IPS DF 19.7 (cell line): ENCODE measurements at regions not wholly inside any gene's neighbourhood (a gene's known extent, or its start where the extent isn't known, plus 50 kb on each side); places are given as distances from the start of the nearest gene placed in this dataset.

Experiments
- DNase-seq: peaks from one replicate; pipeline ENCODE4 v3.0.0-alpha.2; 2013; ENCODE audit warnings: low read depth, low spot score

DNA sequence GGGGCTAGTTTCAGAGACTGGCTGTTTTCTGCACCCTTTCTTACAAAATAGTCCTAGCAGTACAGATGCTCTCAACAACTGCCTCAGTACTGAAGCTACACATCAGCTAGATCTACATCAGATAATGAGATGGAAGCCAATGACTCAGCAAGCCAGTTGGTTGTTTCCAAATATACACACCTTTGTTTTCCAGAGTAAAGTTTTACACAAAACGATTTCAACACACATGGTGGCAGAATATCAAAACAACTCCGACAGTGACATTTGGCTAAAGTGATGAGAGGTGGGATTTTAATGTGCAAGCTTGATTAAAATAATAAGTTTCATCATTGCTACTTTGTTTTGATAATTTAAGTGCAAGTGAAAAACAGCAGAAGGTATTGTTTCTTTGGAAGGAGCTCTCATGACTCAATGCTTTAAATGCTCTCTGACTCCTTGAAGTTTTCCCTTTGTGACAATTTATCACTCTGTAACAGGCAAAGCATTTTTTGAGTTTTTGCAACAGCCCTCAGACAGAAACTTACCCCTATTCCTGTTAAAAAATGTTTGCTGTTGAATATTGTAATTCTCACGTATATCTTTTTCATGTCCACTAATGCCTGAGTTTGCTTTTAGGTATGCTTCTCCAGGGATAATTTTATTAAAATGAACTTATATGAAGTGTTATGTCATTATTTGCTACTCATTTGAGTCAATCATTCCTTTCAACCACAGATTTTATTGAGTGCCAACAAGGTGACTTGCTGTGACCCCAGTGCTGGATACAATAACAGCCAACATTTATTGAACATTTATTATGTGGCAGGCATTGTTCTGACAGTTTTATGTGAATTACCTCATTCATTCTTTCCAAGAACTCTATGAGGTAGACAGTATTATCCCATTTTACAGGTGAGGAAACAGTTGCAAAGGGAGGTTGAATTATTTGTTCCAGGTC lies 882.0 kb downstream of the TFAP2A start:
- DNase-seq = no peak

DNA sequence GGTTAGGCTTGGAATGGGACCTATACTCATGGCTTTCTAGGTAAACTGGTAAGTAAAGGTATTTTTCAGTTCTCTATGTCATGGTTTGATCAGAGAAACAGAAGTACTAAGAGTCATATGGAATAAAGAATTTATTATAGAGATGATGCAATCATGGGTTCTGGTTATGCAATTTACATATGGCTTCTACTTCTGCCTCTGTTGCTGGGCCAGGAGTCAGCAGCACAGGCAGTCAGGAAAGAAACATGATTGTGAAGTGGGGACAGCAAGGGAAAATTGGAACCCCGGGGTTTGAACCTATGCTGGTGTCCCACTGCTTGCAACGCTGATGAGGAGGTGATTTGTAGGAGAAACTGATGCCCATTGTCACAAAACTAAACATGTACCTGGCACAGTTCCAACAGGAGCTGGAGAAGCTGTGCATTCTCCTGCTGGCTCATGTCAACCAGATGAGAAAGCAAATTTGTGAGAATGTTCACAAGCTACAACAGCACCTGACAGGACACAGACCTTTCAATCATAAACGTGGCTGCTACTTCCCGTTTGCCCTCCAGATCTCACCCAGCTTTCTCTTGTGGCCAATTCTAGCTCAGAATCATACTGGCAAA lies 887.1 kb downstream of the TFAP2A start:
- no peak for DNase-seq

DNA sequence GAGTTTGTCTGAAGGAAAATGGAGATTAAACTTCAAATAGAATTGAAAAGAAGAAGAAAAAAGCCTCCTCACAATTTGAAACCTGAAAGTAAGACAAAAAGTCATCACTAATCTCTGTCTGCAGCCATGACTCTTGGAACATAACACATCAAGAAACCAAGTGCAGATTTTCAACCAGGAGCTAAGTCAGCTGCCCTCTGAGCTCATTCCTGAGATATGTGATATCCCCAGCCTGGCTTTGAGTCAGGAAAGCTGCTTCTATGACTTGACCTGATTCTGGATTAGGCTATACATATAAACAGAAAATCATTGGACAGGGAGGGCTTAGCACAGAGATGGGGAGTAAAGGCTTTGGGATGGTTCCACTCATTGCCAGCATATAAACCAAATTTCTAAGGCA lies 891.4 kb downstream of the TFAP2A start:
- DNase-seq = no peak

DNA sequence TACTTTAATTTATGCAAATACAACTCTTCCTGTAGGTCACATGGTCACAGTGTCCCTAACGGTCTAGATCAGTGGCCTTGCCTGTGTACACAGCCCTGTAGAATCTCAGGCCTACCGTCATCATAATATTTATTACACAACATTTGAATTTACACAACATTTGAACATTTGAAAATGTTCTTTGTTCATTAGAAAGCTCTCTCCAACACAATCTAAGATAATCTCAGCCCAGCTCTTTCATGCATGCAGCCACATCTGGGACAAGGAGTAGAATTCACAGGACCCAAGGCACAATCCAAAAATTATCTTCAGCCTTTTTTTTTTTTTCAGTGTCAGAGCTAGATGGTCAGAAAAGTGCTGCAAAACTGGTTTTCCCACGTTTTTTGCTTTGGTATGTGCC lies 892.8 kb downstream of the TFAP2A start:
- DNase-seq = no peak

DNA sequence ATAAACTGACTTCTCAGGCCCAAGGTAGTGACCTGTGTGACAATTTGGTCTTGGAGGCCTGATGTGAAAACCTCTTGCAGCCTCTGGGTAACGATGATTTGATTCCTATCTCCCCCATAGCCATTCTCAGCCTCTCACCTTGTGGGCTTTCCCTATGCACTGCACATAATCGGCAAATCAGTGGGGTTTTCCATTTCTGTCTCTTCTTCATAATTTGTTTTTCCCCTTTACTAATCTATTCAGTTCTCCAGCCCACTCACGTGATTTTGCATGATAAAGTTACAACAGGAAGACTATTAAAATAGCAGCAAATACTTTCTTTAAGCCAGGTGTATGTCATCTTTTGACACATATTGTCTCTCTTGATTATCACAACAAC lies 893.7 kb downstream of the TFAP2A start:
- DNase-seq = no peak

DNA sequence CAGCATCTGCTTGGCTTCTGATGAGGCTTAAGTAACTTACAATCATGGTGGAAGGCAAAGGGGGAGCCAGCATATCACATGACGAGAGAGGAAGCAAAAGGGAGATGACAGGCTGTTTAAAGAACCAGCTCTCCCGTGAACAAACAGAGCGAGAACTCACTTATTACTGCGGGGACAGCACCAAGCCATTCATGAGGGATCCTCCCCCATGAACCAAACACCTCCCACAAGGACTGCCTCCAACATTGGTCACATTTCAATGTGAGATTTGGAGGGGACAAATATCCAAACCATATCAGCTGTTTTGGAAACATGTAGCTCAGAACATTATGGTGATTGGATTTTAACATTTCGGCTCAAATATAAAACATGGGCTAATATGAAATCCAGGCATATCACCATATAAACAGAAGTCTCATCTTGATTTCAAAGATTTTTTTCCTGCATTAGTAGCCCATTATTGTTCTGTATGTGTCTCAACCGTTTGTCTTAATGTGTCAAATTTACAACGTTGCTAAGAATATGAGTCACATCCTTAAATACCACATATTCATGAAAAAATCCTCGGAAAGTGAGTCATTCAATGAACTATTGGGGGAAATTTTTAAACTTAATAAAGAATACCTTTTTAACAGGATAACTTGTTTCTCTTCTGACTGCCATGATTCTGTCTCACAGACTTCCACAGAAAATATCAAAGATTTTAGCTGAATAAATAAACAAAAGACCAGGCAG lies 894.3 kb downstream of the TFAP2A start:
- no peak for DNase-seq

DNA sequence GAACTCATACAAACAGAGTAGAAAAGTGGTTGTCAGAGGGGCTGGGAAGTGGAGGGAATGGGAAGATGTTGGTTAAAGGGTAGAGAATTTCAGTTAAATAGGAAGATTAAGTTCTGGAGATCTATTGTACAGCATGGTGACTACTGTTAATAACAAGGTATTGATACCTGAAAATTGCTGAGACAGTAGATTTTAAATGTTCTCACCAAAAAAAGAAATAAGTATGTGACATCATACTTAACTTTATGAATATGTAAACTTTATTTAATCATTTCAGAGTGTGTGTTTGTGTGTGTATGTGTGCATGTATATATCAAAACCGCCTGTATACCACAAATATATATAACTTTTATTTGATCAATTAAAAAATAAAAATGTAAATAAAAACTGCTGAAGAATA lies 896.4 kb downstream of the TFAP2A start:
- no peak for DNase-seq

DNA sequence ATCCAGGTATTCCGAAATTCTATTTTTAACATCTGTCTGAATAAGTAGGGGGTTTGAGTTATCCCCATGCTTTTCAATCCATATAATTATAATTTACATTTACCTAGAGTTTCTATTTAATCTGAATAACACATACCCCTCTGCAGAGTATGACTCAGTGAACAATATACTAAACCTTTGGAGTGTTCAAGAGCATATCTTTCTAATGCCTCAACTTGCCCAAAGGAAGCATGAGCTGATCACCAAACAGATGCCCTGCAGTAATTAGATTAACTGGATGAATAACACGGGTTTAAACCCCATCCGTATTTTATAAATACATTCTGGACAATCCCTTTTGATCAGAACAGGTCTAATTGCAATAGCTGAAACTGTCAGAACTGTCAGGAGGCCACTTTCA lies 897.1 kb downstream of the TFAP2A start:
- DNase-seq = no peak

DNA sequence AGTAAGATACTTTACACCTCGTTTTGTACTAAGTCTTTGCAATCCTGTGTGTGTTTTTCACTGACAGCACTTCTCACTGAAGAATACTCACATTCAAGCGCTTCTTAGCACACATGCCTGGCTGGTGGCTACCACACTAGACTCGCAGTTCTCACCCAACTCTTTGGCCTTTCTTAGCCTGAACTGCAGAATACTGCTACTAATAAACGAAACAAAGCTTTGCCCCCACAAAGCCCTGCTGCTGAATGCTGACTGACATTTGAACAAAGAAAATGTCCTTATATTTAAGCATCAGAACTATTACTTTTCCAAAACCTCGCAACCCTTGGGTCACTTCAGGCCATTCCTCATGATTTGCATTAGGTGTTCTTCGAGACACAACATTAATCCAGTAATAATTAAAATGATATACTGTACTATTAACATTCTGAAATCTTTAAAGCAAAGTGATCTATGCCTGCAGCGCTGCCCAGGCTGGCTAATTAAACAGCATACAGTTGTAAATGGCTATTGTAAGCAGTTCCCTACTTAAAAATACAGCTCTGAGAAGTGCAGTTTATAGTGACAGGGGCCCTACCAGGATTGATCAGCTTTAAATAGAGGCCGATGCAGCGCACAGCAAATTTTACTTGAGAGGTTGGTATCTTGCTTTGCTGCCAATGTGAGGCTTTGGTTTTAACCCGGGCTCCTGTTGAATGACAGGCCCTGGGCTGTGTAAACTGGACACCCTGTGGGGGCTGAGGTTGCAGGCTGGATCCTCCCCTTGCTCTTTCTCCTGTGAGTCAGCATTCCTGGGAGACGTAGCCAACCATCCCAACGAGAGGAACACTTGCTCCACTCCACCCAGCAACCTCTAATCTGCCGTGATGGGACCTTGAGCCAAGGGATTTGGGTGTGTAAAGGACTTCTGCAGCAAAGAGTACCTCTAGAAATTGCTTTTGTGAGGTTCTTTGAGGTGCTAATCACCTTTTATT lies 899.0 kb downstream of the TFAP2A start:
- no peak for DNase-seq

DNA sequence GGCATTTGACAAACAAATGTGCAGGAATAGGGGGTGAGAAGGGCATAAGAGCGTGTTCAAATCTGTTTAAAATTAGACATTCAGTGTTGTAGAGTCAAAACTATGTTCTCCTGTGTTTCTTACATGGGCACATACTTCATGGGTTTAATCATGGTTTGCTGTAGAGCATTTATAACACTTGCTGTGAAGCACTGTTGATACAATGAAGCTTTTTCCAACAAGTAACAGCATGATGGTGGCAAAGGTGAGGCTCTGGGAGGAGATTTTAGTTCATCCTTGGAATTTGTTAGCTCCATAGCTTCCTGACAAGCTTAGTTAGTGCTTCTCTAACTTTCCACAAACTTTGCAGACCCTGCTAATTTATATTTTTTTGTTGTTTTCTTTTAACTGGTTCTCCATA lies 900.7 kb downstream of the TFAP2A start:
- no peak for DNase-seq

DNA sequence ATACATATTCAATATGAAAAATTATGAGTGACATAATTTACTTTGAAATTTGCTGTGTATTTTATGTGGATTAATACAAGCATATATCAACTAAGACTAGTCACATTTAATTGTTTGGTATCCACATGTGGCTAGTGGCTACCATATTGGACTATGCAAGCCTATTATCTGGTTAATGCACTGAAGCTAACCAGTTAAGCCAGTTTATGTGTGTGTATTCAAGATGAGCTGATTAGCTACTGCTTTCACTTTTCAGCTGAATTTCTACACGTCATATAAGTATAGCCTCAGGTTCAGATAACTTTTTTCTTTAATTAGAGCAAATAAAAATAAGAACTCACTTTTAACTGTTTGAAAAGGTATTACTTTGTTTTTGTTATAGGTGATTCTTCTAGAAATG lies 903.7 kb downstream of the TFAP2A start:
- no peak for DNase-seq

DNA sequence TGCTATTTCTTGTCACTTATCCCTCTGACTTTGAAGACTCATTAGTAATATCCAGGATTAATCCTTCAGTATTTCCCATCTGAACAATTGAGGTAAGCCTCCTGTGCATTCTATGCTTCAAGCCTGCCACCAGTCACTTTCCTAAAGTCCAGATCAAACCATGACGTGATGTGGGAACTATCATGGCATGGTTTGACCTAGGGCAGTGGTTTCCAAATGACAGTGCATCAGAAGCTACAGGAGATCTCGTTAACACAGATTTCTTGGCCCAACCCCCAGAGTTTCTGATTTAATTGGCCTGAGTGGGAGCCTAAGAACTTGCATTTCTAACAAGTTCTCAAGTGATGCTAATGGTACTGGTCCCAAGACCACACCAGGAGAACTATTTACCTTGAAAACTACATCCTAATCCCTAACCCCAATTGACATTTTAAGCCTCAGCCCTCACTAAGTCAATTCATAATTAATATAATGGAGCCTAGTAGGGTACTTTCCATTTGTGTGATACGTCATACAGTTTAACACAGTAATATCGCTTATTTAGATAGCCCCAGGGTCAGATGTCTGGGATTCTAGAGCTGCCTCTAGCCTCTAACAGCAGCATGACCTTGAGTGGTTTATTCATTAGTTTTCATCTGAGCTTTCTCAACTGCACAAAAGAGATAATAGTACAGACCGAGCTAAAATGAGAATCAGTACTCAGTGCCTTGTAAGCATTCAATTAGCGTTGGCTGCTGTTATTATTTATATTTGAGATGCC lies 907.6 kb downstream of the TFAP2A start:
- no peak for DNase-seq

DNA sequence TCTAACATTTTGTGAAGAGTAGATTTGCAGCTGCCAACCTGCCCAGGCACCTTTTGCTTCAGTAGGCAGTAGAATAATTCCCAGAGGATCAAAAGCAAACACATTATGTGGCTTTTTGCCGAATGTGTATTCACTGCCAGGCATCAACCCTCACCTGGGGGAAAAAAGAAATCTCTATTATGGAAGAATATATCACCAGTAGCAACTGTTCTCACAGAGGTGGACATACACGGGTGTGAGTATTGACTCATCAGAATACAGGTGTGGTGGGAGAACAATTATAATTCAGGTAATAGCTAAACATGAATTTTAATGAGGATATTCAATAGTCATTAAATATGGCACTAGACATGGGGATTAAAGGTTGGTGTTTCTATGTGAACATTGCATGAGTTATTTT lies 910.7 kb downstream of the TFAP2A start:
- DNase-seq = no peak

DNA sequence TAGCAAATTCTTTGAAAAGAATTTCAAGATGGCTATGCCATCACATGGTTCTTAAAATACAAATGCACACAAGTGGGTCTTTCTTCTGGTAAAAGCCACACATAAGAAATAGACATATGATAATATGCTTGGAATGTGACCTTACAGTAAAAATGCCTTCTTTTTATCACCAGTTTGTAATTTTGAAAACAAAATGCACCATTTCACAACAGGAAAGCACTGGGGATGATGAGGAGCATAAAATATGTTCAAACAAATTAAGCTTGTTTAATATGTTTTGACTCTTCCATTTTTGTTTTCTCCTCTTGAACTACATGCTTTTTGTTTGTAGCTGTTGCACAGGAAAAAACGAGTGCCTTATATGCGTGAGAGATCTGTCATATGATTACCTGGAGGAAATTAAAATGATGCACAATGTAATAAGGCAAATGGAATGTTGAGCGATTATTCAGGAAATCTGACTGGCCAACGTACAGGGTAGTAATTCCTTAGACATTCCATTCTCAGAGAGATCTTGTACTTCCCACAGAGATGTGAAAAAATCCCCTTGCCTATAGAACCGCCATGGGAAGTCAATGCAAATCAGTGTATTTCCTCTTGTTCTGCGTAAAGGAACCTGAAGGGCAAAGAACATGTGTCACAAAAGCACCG lies 911.6 kb downstream of the TFAP2A start:
- DNase-seq = no peak

DNA sequence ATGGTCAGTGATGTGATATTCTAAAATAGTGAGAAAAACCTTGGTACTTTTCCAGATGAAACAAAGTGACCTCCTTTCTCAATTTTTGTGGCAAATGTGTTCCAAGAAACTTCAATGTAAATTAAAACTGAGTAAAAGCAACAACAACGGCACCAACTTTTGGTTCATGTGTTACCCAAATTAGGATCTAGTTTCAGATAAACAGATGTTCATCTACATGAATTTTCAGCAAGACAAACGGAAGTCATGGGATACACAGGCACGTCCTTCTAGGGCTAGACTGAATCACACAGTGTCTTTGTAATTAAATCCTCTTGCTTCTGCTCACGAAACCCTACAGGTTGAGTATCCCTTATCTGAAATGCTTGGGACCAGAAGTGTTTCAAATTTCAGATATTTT lies 915.2 kb downstream of the TFAP2A start:
- no peak for DNase-seq

DNA sequence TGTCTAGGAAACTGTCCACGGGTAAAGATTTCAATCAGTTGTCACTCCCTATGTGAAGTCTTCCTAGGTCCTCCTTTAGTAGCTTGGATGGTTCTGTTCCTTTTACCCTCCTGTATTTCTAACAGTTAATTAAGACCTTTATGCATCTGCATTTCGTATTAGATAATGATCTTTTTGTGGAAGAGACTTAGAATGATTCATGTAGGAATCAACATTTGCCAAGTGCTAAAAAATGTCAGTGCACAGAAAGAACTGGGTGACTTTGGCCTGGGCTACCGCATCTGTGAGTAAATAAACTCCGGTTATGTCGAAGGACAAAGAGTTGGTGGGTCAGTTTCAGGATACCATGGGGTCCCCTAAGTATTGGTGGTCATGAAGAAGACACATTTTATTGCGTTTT lies 918.0 kb downstream of the TFAP2A start:
- DNase-seq = no peak

DNA sequence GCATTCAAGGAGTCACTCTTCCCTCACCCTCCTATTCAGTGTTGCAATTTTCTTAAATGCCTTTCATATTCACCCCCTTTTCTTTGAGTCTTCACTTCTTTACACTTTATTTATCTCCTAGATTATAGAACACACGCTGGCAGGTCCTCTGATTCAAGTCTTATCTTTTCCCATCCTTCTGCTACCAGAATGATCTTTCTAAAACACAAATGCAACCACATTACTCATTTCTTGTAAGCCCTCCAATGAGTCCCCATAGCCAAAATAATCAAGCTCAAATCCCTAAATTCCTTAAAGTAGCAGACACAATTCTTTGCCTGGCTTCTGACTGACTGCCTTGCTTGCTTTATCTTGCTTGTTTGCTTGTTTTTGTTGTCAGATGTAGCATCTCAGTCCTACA lies 920.0 kb downstream of the TFAP2A start:
- no peak for DNase-seq

DNA sequence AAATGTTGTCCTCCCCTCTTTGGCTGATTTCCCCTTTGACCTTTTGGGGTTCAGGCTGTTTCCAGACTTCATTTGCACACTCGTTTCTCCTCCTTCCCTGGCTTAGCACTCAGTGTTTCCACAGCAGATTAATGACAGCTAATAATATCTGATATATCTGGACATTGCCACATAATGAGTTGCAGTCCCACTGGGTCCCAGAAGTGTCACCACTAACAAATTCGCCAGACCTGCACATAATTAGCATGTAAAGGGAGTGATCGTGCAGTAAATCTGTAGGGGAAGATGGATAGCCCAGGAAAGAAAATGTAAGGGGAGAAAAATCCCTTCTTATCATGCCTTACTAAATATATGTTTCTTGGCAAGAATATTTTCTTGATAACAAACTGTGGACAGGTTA lies 922.1 kb downstream of the TFAP2A start:
- no peak for DNase-seq

DNA sequence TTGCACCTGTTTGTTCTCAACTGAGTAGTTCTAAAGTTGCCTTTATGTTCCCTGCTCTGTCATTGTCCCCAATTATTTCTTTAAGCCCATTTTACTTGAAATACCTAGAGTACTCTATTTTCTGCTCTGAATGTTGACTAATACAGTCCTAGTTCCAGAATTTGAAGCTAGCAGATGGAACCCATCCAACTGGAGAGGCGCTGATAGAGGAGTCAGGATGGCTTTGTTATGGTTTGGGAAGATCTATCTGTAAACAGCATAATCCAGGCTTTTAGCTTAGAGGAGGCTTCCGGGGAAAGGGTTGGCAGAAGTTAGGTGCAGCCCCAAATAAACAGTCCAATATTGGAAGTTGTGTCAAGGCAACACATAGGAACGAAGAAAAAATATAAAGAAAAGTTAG lies 927.7 kb downstream of the TFAP2A start:
- DNase-seq = no peak

DNA sequence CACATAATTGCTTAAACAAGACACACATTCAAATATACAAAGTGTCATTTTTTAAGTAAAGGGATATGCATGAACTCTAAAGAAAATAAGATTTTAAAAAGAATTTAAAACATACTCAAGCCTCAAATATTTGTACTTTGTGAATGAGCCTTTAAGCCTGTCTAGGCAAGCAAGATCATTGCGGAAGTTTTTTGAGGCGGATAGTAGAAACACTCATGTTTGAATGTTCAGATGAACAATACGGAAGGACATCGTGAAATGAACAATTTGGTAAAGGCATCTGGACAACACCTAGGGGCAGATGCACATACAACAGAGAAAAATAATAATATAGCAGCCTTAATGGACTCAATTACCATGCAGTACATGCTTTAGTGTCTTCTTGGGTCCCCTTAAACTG lies 928.9 kb downstream of the TFAP2A start:
- no peak for DNase-seq
